ENCODE measurements at regions not wholly inside any gene's neighbourhood (a gene's known extent, or its start where the extent isn't known, plus 50 kb on each side); places are given as distances from the start of the nearest gene placed in this dataset.

DNA sequence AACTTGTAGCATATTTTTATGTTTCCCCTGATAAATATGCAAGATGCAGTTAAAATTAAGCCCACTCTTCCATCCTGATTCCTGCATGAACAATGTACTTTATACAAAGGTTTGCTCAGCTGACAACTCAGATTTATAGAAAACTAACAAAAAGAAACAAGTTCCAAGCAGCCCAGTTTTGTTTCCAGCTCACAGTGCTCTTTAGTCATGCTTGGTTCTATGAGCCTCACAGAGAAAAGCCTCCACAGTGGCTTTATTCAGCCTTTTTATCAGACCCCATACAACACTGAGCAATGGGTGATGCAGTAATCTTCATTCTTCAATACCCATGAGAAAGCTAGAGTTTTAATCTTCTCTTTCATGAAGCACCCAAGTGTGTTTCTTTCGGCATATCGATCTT lies 329.6 kb downstream of the SLCO4C1 start:
- ATAC-seq = no peak

DNA sequence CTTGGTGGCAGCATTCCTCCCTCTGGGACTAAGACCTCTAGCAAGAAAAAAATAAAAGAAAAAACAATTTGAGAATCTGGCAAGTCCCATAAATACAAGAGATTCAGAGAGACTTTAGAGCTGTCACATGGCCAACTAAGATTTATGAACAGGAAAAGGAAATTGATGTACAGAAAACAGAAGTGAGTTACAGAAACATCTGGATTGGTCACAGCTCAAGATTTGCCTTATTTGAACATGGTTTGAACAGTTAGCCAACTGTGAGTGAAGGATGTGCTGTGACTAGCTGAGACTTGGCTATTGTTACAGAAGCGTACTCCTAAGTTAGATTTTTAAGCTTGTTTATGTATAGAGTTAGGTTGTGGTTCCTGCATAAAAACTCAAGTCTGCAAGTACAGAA lies 340.2 kb downstream of the SLCO4C1 start:
- ATAC-seq = no peak
- no peak for TF ChIP-seq ISL1 (CRISPR knock-in tag; IDR thresholded peaks at IDR 0.05)
- TF ChIP-seq GLIS3 (CRISPR knock-in tag; IDR thresholded peaks at IDR 0.05) = no peak
- no peak for TF ChIP-seq ZFP30 (CRISPR knock-in tag; IDR thresholded peaks at IDR 0.05)
- no peak for TF ChIP-seq TSHZ2 (CRISPR knock-in tag; IDR thresholded peaks at IDR 0.05)
- no peak for TF ChIP-seq ZC3H10 (CRISPR knock-in tag; IDR thresholded peaks at IDR 0.05)
- no peak for TF ChIP-seq ZFP3 (CRISPR knock-in tag; IDR thresholded peaks at IDR 0.05)
- TF ChIP-seq, protein P1, sequence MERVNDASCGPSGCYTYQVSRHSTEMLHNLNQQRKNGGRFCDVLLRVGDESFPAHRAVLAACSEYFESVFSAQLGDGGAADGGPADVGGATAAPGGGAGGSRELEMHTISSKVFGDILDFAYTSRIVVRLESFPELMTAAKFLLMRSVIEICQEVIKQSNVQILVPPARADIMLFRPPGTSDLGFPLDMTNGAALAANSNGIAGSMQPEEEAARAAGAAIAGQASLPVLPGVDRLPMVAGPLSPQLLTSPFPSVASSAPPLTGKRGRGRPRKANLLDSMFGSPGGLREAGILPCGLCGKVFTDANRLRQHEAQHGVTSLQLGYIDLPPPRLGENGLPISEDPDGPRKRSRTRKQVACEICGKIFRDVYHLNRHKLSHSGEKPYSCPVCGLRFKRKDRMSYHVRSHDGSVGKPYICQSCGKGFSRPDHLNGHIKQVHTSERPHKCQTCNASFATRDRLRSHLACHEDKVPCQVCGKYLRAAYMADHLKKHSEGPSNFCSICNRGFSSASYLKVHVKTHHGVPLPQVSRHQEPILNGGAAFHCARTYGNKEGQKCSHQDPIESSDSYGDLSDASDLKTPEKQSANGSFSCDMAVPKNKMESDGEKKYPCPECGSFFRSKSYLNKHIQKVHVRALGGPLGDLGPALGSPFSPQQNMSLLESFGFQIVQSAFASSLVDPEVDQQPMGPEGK (CRISPR knock-in tag; IDR thresholded peaks at IDR 0.05; ENCODE audit: borderline replicate concordance) = no peak
- no peak for TF ChIP-seq BACH2 (CRISPR knock-in tag; IDR thresholded peaks at IDR 0.05; ENCODE audit: borderline replicate concordance)

More for the DNA sequence above, 329.6 kb downstream of the SLCO4C1 start:
- TF ChIP-seq, protein P2, sequence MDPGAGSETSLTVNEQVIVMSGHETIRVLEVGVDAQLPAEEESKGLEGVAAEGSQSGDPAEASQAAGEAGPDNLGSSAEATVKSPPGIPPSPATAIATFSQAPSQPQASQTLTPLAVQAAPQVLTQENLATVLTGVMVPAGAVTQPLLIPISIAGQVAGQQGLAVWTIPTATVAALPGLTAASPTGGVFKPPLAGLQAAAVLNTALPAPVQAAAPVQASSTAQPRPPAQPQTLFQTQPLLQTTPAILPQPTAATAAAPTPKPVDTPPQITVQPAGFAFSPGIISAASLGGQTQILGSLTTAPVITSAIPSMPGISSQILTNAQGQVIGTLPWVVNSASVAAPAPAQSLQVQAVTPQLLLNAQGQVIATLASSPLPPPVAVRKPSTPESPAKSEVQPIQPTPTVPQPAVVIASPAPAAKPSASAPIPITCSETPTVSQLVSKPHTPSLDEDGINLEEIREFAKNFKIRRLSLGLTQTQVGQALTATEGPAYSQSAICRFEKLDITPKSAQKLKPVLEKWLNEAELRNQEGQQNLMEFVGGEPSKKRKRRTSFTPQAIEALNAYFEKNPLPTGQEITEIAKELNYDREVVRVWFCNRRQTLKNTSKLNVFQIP (CRISPR knock-in tag; IDR thresholded peaks at IDR 0.05; ENCODE audit: borderline replicate concordance, low read depth) = no peak
- no peak for TF ChIP-seq ZC3H10 (CRISPR knock-in tag; IDR thresholded peaks at IDR 0.05)
- no peak for TF ChIP-seq TSHZ2 (CRISPR knock-in tag; IDR thresholded peaks at IDR 0.05)
- TF ChIP-seq PPARA (CRISPR knock-in tag; IDR thresholded peaks at IDR 0.05; ENCODE audit: borderline replicate concordance) = no peak
- no peak for TF ChIP-seq ZNF565 (CRISPR knock-in tag; conservative IDR thresholded peaks at IDR 0.05; ENCODE audit: low read depth)
- TF ChIP-seq TOX (CRISPR knock-in tag; IDR thresholded peaks at IDR 0.05; ENCODE audit: borderline replicate concordance) = no peak
- TF ChIP-seq BACH2 (CRISPR knock-in tag; IDR thresholded peaks at IDR 0.05; ENCODE audit: borderline replicate concordance) = no peak
- no peak for TF ChIP-seq ZFP30 (CRISPR knock-in tag; IDR thresholded peaks at IDR 0.05)
- no peak for TF ChIP-seq ZFP3 (CRISPR knock-in tag; IDR thresholded peaks at IDR 0.05)

DNA sequence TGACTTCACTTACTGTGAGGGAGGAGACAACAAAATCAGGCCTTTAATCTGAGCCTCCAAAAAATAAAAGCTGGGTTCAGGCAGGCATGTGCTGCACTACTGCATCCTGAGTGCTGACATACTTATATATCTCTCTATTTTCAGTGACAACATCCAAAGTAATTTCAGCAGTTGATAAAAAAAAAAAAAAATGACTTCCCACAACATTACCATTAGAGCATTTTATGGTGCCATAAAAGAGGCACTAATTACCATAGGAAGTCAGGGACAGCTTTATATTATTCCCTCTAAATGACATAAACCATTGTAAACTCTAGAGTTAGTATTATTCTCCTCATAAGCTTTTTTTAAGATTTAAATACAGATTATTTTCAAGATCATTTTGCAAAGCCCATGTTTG lies 346.1 kb downstream of the SLCO4C1 start:
- ATAC-seq = no peak
- TF ChIP-seq PPARA (CRISPR knock-in tag; IDR thresholded peaks at IDR 0.05; ENCODE audit: borderline replicate concordance) = no peak
- no peak for TF ChIP-seq ZNF8 (CRISPR knock-in tag; IDR thresholded peaks at IDR 0.05)
- no peak for TF ChIP-seq ZFP3 (CRISPR knock-in tag; IDR thresholded peaks at IDR 0.05)
- TF ChIP-seq ZC3H10 (CRISPR knock-in tag; IDR thresholded peaks at IDR 0.05) = no peak
- no peak for TF ChIP-seq OSR1 (CRISPR knock-in tag; IDR thresholded peaks at IDR 0.05)
- no peak for TF ChIP-seq ESRRG (CRISPR knock-in tag; IDR thresholded peaks at IDR 0.05)
- TF ChIP-seq ARNTL (CRISPR knock-in tag; IDR thresholded peaks at IDR 0.05; ENCODE audit: borderline replicate concordance, low read depth) = no peak
- TF ChIP-seq TSHZ2 (CRISPR knock-in tag; IDR thresholded peaks at IDR 0.05) = no peak
- TF ChIP-seq ZNF565 (CRISPR knock-in tag; conservative IDR thresholded peaks at IDR 0.05; ENCODE audit: low read depth) = no peak
- TF ChIP-seq TOX (CRISPR knock-in tag; IDR thresholded peaks at IDR 0.05; ENCODE audit: borderline replicate concordance) = no peak
- TF ChIP-seq ZNF70 (CRISPR knock-in tag; IDR thresholded peaks at IDR 0.05) = no peak
- TF ChIP-seq, protein P2 (CRISPR knock-in tag; IDR thresholded peaks at IDR 0.05; ENCODE audit: borderline replicate concordance, low read depth) = no peak
- TF ChIP-seq, protein P1 (CRISPR knock-in tag; IDR thresholded peaks at IDR 0.05; ENCODE audit: borderline replicate concordance) = no peak
- TF ChIP-seq, protein P3, sequence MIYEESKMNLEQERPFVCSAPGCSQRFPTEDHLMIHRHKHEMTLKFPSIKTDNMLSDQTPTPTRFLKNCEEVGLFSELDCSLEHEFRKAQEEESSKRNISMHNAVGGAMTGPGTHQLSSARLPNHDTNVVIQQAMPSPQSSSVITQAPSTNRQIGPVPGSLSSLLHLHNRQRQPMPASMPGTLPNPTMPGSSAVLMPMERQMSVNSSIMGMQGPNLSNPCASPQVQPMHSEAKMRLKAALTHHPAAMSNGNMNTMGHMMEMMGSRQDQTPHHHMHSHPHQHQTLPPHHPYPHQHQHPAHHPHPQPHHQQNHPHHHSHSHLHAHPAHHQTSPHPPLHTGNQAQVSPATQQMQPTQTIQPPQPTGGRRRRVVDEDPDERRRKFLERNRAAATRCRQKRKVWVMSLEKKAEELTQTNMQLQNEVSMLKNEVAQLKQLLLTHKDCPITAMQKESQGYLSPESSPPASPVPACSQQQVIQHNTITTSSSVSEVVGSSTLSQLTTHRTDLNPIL (CRISPR knock-in tag; IDR thresholded peaks at IDR 0.05; ENCODE audit: low read depth) = no peak
